H1 (cell line): ENCODE measurements at regions not wholly inside any gene's neighbourhood (a gene's known extent, or its start where the extent isn't known, plus 50 kb on each side); places are given as distances from the start of the nearest gene placed in this dataset.

Experiments used
- CTCF ChIA-PET: fragments of 300-600 bp; sonication (Branson Sonifier 250); formaldehyde crosslinking; loops from one replicate; lab custom pipeline; 2021; ENCODE audit not compliant: partially characterized antibody; lab: Charles Lee
- POLR2A ChIA-PET: fragments of 300-600 bp; sonication (Branson Sonifier 250); formaldehyde crosslinking; loops from one replicate; lab custom pipeline; 2021; ENCODE audit warnings: inconsistent platforms; ENCODE audit not compliant: partially characterized antibody; lab: Charles Lee
- DNase-seq, 2 experiments: peaks; one replicate each; pipeline versions ENCODE4 v3.0.0 to v3.0.0-alpha.2; 2010 to 2022; ENCODE audit warnings: low spot score in 2 of 2, low read depth in 1 of 2, mixed read lengths in 1 of 2
- FAIRE-seq: peaks from 2 replicates; lab custom pipeline; 2011; peaks lifted over from hg19 to GRCh38; lab: Jason Lieb, UNC
- H2AFZ ChIP-seq: 2 replicates; pipeline ENCODE4 v1.8.1; 2012; ENCODE audit warnings: low read length, inconsistent platforms
- H2AK5ac ChIP-seq: 2 replicates; pipeline ENCODE4 v1.6.1; 2013; ENCODE audit warnings: low read depth, low read length
- H2BK120ac ChIP-seq: replicated peaks from 2 replicates; pipeline ENCODE3; 2013; ENCODE audit warnings: low read depth, low read length, inconsistent platforms
- H2BK12ac ChIP-seq: 2 replicates; pipeline ENCODE4 v1.6.1; 2013; ENCODE audit warnings: low read depth, low read length
- H2BK15ac ChIP-seq: 2 replicates; pipeline ENCODE4 v1.6.1; 2013; ENCODE audit warnings: low read length
- H2BK20ac ChIP-seq: 2 replicates; pipeline ENCODE4 v1.6.1; 2013; ENCODE audit warnings: low read length
- H2BK5ac ChIP-seq: 2 replicates; pipeline ENCODE4 v1.6.1; 2013; ENCODE audit warnings: low read depth, low read length
- H3K14ac ChIP-seq: 2 replicates; pipeline ENCODE4 v1.6.1; 2013; ENCODE audit warnings: inconsistent platforms; ENCODE audit not compliant: insufficient read length
- H3K18ac ChIP-seq: 2 replicates; pipeline ENCODE4 v1.6.1; 2013; ENCODE audit warnings: low read length; ENCODE audit errors: extremely low read depth
- H3K23ac ChIP-seq: 2 replicates; pipeline ENCODE4 v1.6.1; 2013; ENCODE audit warnings: inconsistent platforms; ENCODE audit not compliant: insufficient read length
- H3K23me2 ChIP-seq: 2 replicates; pipeline ENCODE4 v1.6.1; 2013; ENCODE audit warnings: low read depth, low read length
- H3K27ac ChIP-seq: 2 replicates; pipeline ENCODE4 v1.6.1; 2011; ENCODE audit warnings: low read depth, low read length, inconsistent platforms
- H3K27me3 ChIP-seq, 4 experiments: replicated peaks in 1 of 4; 1 replicate in 1 of 4; 2 replicates in 3 of 4; pipeline versions ENCODE4 v1.6.1 to v1.8.1; 2011 to 2013; ENCODE audit warnings: low read length in 3 of 4, mild to moderate bottlenecking in 3 of 4, inconsistent platforms in 2 of 4, mixed read lengths in 2 of 4, moderate library complexity in 1 of 4; ENCODE audit not compliant: control insufficient read depth in 3 of 4, insufficient read depth in 3 of 4; ENCODE audit errors: extremely low read depth in 1 of 4
- H3K36me3 ChIP-seq, 4 experiments: 2 replicates each; pipeline versions ENCODE4 v1.6.1 to v1.8.1; 2011 to 2013; ENCODE audit warnings: mild to moderate bottlenecking in 4 of 4, low read length in 3 of 4, moderate library complexity in 2 of 4, control low read depth in 1 of 4, inconsistent platforms in 1 of 4; ENCODE audit not compliant: insufficient read depth in 4 of 4, control insufficient read depth in 2 of 4
- H3K4ac ChIP-seq: replicated peaks from 2 replicates; pipeline ENCODE3; 2013; ENCODE audit warnings: low read length, low read depth, mixed read lengths, inconsistent platforms; ENCODE audit not compliant: insufficient read length
- H3K4me1 ChIP-seq, 4 experiments: replicated peaks in 1 of 4; 1 replicate in 1 of 4; 2 replicates in 3 of 4; pipeline versions ENCODE4 v1.6.1 to v1.8.1; 2011 to 2013; ENCODE audit warnings: low read length in 3 of 4, inconsistent platforms in 2 of 4, mixed read lengths in 1 of 4; ENCODE audit not compliant: insufficient read depth in 4 of 4, control insufficient read depth in 3 of 4
- H3K4me2 ChIP-seq, 2 experiments: 2 replicates each; pipeline versions ENCODE4 v1.6.1 to v1.8.1; 2011 to 2013; ENCODE audit warnings: low read depth in 2 of 2, low read length in 2 of 2, control low read depth in 1 of 2, inconsistent platforms in 1 of 2, mild to moderate bottlenecking in 1 of 2; ENCODE audit not compliant: insufficient read depth in 1 of 2
- H3K4me3 ChIP-seq, 4 experiments: fragments of 200-600, 300-600 bp in 1 of 4; sonication (generic), shearing (Covaris generic), sonication (Bioruptor Twin) in 1 of 4; 2 replicates each; pipeline versions ENCODE4 v1.5.1 to v1.8.1; 2011 to 2016; ENCODE audit warnings: low read length in 4 of 4, low read depth in 3 of 4, control low read depth in 2 of 4, inconsistent platforms in 2 of 4, mild to moderate bottlenecking in 2 of 4, mixed read lengths in 1 of 4, moderate library complexity in 1 of 4; ENCODE audit not compliant: insufficient read depth in 2 of 4; ENCODE audit errors: extremely low read depth in 1 of 4
- H3K56ac ChIP-seq: replicated peaks from 2 replicates; pipeline ENCODE3; 2013; ENCODE audit warnings: low read depth, mild to moderate bottlenecking, mixed read lengths, low read length, inconsistent platforms; ENCODE audit not compliant: insufficient read length
- H3K79me1 ChIP-seq: 2 replicates; pipeline ENCODE4 v1.6.1; 2013; ENCODE audit warnings: low read depth, low read length, control low read depth
- H3K79me2 ChIP-seq, 2 experiments: 2 replicates each; pipeline versions ENCODE4 v1.6.1 to v1.8.1; 2012 to 2013; ENCODE audit warnings: low read length in 2 of 2, mild to moderate bottlenecking in 2 of 2, inconsistent platforms in 1 of 2; ENCODE audit not compliant: insufficient read depth in 2 of 2, control insufficient read depth in 1 of 2
- H3K9ac ChIP-seq, 4 experiments: replicated peaks in 1 of 4; 1 replicate in 1 of 4; 2 replicates in 3 of 4; pipeline versions ENCODE4 v1.6.1 to v1.8.1; 2011 to 2013; ENCODE audit warnings: low read depth in 3 of 4, low read length in 3 of 4, control low read depth in 2 of 4, mild to moderate bottlenecking in 2 of 4, moderate library complexity in 2 of 4, inconsistent platforms in 1 of 4; ENCODE audit errors: extremely low read depth in 1 of 4
- H3K9me3 ChIP-seq, 2 experiments: 2 replicates each; pipeline versions ENCODE4 v1.6.1 to v1.8.1; 2012 to 2013; ENCODE audit warnings: mild to moderate bottlenecking in 2 of 2, moderate library complexity in 2 of 2, control low read depth in 1 of 2, inconsistent platforms in 1 of 2, low read depth in 1 of 2, low read length in 1 of 2, mixed read lengths in 1 of 2; ENCODE audit not compliant: insufficient read depth in 2 of 2
- H4K20me1 ChIP-seq, 2 experiments: replicated peaks in 1 of 2; 2 replicates each; pipeline versions ENCODE3 to v1.8.1; 2011 to 2013; ENCODE audit warnings: inconsistent platforms in 2 of 2, low read length in 2 of 2, mild to moderate bottlenecking in 1 of 2; ENCODE audit not compliant: insufficient read depth in 2 of 2, control insufficient read depth in 1 of 2
- H4K5ac ChIP-seq: 2 replicates; pipeline ENCODE4 v1.6.1; 2013; ENCODE audit warnings: low read length, low read depth, mixed read lengths, inconsistent platforms; ENCODE audit not compliant: insufficient read length
- H4K8ac ChIP-seq: 2 replicates; pipeline ENCODE4 v1.8.0; 2013; ENCODE audit warnings: mild to moderate bottlenecking, moderate library complexity, low read length, inconsistent platforms; ENCODE audit not compliant: insufficient read depth; ENCODE audit errors: extremely low read depth
- H4K91ac ChIP-seq: replicated peaks from 2 replicates; pipeline ENCODE3; 2013; ENCODE audit warnings: low read length, mixed read lengths, inconsistent platforms; ENCODE audit not compliant: insufficient read length
- CEBPB ChIP-seq: IDR thresholded peaks from 2 replicates; pipeline ENCODE4 v1.6.1; 2012; ENCODE audit warnings: low read depth, low read length
- SIX5 ChIP-seq: IDR thresholded peaks from 2 replicates; pipeline ENCODE4 v1.6.1; 2011; ENCODE audit warnings: mild to moderate bottlenecking, low read depth, low read length
- WGBS, 2 experiments: shearing (Covaris generic) in 1 of 2; methylation state at CpG; one replicate each; pipeline versions ENCODE4 v1.1.6 to v1.1.7; 2013 to 2015; ENCODE audit warnings: low lambda C conversion rate in 2 of 2, mixed read lengths in 2 of 2, inconsistent platforms in 1 of 2, low coverage in 1 of 2, missing lambda C conversion rate in 1 of 2; ENCODE audit not compliant: insufficient replicate concordance in 2 of 2, insufficient coverage in 1 of 2, insufficient read length in 1 of 2; ENCODE audit errors: extremely low coverage in 1 of 2, missing lambda C conversion rate in 1 of 2; 5-methylcytosine and 5-hydroxymethylcytosine counted together
- TF ChIP-seq, protein P1 (sequence below), 3 experiments: IDR thresholded peaks; 1 replicate in 2 of 3; 2 replicates in 1 of 3; pipeline versions ENCODE4 v1.5.1 to v1.6.1; 2011; ENCODE audit warnings: low read length in 3 of 3, mild to moderate bottlenecking in 3 of 3, inconsistent platforms in 2 of 3, low read depth in 1 of 3, moderate library complexity in 1 of 3; ENCODE audit not compliant: insufficient read depth in 1 of 3; ENCODE audit errors: control extremely low read depth in 1 of 3

DNA sequence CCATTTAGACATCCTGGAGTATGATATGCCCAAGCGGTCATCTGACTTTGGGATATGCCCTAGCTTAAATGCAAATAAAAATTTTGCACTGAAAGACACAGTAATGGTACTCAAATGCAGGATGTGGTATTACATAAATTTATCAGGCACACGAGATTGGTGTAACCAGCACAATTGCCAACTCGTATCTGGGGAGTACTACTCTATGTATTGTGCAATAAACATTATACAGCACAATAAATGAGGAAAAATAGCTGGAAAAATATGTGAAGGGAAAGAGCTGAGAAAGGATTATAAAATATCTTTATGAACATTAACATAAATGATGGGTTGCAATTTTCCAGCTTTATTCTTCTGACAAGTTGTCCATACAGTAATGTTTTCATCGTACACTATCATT is 505.5 kb upstream of the TENM3 start:
- Histone ChIP-seq H3K27me3 (no peaks in the 10 kb centered on the region), H3K9ac (no peak overlapping the region), H3K4me2 (no peak overlapping the region), H4K91ac (no peak overlapping the region), H2BK12ac (no peak overlapping the region), H2BK15ac (no peak overlapping the region), H2BK120ac (no peak overlapping the region), H3K56ac (no peak overlapping the region), H2BK5ac (no peak overlapping the region), H4K8ac (no peak overlapping the region), H2AFZ (no peak overlapping the region), H3K27ac (no peak overlapping the region), H3K4me1 (no peaks in the 10 kb centered on the region), H3K4ac (no peak overlapping the region), H4K20me1 (no peaks in the 10 kb centered on the region), H3K4me3 (no peak overlapping the region), H3K79me2 (no peaks in the 10 kb centered on the region), H2BK20ac (no peak overlapping the region), H3K23me2 (no peaks in the 10 kb centered on the region), H3K36me3 (no peaks in the 10 kb centered on the region), H3K18ac (no peak overlapping the region), H4K5ac (no peak overlapping the region), H3K9me3 (no peaks in the 10 kb centered on the region), H3K79me1 (no peaks in the 10 kb centered on the region), H2AK5ac (no peak overlapping the region), H3K14ac (no peak overlapping the region), H3K23ac (no peak overlapping the region)
- DNase-seq: no peak
- no peak for TF ChIP-seq SIX5
- 0 out of 2 replicates have a peak, but pooled peaks have one; percentile 20 for TF ChIP-seq CEBPB
- TF ChIP-seq, protein P1, sequence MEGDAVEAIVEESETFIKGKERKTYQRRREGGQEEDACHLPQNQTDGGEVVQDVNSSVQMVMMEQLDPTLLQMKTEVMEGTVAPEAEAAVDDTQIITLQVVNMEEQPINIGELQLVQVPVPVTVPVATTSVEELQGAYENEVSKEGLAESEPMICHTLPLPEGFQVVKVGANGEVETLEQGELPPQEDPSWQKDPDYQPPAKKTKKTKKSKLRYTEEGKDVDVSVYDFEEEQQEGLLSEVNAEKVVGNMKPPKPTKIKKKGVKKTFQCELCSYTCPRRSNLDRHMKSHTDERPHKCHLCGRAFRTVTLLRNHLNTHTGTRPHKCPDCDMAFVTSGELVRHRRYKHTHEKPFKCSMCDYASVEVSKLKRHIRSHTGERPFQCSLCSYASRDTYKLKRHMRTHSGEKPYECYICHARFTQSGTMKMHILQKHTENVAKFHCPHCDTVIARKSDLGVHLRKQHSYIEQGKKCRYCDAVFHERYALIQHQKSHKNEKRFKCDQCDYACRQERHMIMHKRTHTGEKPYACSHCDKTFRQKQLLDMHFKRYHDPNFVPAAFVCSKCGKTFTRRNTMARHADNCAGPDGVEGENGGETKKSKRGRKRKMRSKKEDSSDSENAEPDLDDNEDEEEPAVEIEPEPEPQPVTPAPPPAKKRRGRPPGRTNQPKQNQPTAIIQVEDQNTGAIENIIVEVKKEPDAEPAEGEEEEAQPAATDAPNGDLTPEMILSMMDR (IDR thresholded peaks at IDR 0.05; ENCODE audit: control extremely low read depth in 1 of 3, insufficient read depth in 1 of 3, low read depth in 1 of 3, low read length in 3 of 3): no peak
- POLR2A ChIA-PET: no interaction called here
- 91% methylated on average over 4 of the region's 4 CpGs; no CpG with 5 or more reads in 1 of the 2 experiments for WGBS, 2 experiments
- CTCF ChIA-PET: no interaction called here
- no peak for FAIRE-seq
